OCI-LY7 (cell line): ENCODE measurements at regions not wholly inside any gene's neighbourhood (a gene's known extent, or its start where the extent isn't known, plus 50 kb on each side); places are given as distances from the start of the nearest gene placed in this dataset.

Experiments used
- BruUV-seq: library from RNA; stranded (reverse); fragments of 400-500 nt; replicated peaks from 2 replicates; lab custom pipeline; 2021; lab: Mats Ljungman, UMichigan
- CTCF ChIA-PET: fragments of 300-600 bp; sonication (Branson Sonifier 250); formaldehyde crosslinking; loops from one replicate; lab custom pipeline; 2022; ENCODE audit warnings: antibody characterized with exemption; ENCODE audit not compliant: unreplicated experiment; lab: Charles Lee
- POLR2A ChIA-PET: fragments of 300-600 bp; sonication (Branson Sonifier 250); formaldehyde crosslinking; loops from one replicate; lab custom pipeline; 2022; ENCODE audit warnings: antibody characterized with exemption; lab: Charles Lee
- DNase-seq: peaks from one replicate; pipeline ENCODE4 v3.0.0-alpha.2; 2015; ENCODE audit warnings: low spot score
- H2AFZ ChIP-seq: fragments of 200-600 bp; sonication (generic), shearing (Covaris generic); 2 replicates; pipeline ENCODE4 v1.6.1; 2014; ENCODE audit warnings: mild to moderate bottlenecking, antibody characterized with exemption, low read length, moderate library complexity
- H3K27ac ChIP-seq: fragments of 200-600 bp; sonication (generic); 2 replicates; pipeline ENCODE4 v1.5.1; 2014; ENCODE audit warnings: mixed run types, low read depth, mild to moderate bottlenecking, moderate library complexity, low read length, inconsistent platforms; ENCODE audit not compliant: poor library complexity, severe bottlenecking
- H3K36me3 ChIP-seq: fragments of 200-600 bp; sonication (generic); 2 replicates; pipeline ENCODE4 v1.6.1; 2014; ENCODE audit warnings: mild to moderate bottlenecking, antibody characterized with exemption, low read length, moderate library complexity, mixed read lengths; ENCODE audit not compliant: insufficient read depth
- H3K4me1 ChIP-seq: fragments of 200-600 bp; sonication (generic); 2 replicates; pipeline ENCODE4 v1.5.1; 2014; ENCODE audit warnings: mild to moderate bottlenecking, low read length; ENCODE audit not compliant: insufficient read depth, poor library complexity, severe bottlenecking
- H3K4me2 ChIP-seq: fragments of 200-600 bp; sonication (generic); 2 replicates; pipeline ENCODE4 v1.6.1; 2014; ENCODE audit warnings: mild to moderate bottlenecking, low read length
- H3K4me3 ChIP-seq: fragments of 200-600 bp; sonication (generic); 2 replicates; pipeline ENCODE4 v1.5.1; 2014; ENCODE audit warnings: mild to moderate bottlenecking, low read depth, low read length; ENCODE audit not compliant: poor library complexity, severe bottlenecking
- H3K79me2 ChIP-seq: fragments of 200-600 bp; sonication (generic); 2 replicates; pipeline ENCODE4 v1.6.1; 2016; ENCODE audit warnings: low read depth, mild to moderate bottlenecking, low read length, moderate library complexity, mixed read lengths; ENCODE audit not compliant: insufficient read depth
- H3K9me2 ChIP-seq: fragments of 200-600 bp; sonication (generic); 2 replicates; pipeline ENCODE4 v1.6.1; 2016; ENCODE audit warnings: mild to moderate bottlenecking, low read length, mixed read lengths; ENCODE audit not compliant: insufficient read depth
- H3K9me3 ChIP-seq: fragments of 200-600 bp; sonication (generic); 2 replicates; pipeline ENCODE4 v1.6.1; 2014; ENCODE audit warnings: mild to moderate bottlenecking, mixed run types, low read length, mixed read lengths
- H4K20me1 ChIP-seq: fragments of 200-600 bp; sonication (generic); 2 replicates; pipeline ENCODE4 v1.6.1; 2014; ENCODE audit warnings: mild to moderate bottlenecking, antibody characterized with exemption, low read length, moderate library complexity, mixed read lengths; ENCODE audit not compliant: insufficient read depth
- CTCF ChIP-seq: fragments of 200-600 bp; sonication (generic); conservative IDR thresholded peaks from 2 replicates; pipeline ENCODE4 v1.5.1; 2014; ENCODE audit warnings: mild to moderate bottlenecking, antibody characterized with exemption, low read length, moderate library complexity, mixed read lengths
- EZH2phosphoT487 ChIP-seq: fragments of 200-600 bp; sonication (generic); IDR thresholded peaks from 2 replicates; pipeline ENCODE4 v1.6.1; 2018; ENCODE audit warnings: low read depth, borderline replicate concordance, mild to moderate bottlenecking, mixed run types, antibody characterized with exemption, low read length, moderate library complexity, mixed read lengths
- intact Hi-C: fragments of 100-400 bp; cut with micrococcal nuclease; formaldehyde crosslinking; loops from one replicate; pipeline ENCODE4 v1.10.0; 2022; ENCODE audit not compliant: unreplicated experiment

DNA sequence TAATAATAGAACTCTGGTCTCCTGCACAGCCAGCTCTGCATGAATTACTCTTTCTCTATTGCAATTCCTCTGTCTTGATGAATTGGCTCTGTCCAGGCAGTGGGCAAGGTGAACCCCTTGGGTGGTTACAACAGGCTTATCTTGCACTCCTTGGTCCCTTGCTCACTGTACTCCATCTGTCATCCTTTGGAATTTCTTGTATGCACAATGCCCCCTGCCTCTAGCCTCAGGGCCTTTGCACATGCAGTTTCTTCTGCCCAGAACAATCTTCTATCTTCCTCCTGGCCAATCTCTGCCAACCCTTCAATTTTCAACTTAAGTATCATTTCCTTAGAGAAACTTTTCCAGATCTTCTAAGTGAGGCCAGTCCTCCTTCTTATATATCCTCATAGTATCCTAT, 114.7 kb upstream of the NLRP1 start:
- no peak for DNase-seq
- intact Hi-C loops: no loop called here
- Histone ChIP-seq H3K36me3 (no peaks in the 10 kb centered on the region), H3K27ac (no peak overlapping the region), H4K20me1 (no peaks in the 10 kb centered on the region), H3K9me2 (no peaks in the 10 kb centered on the region), H3K4me1 (no peaks in the 10 kb centered on the region), H3K4me2 (no peak overlapping the region), H3K9me3 (no peaks in the 10 kb centered on the region), H2AFZ (no peak overlapping the region), H3K4me3 (no peak overlapping the region), H3K79me2 (no peaks in the 10 kb centered on the region)
- ChIA-PET CTCF (no interaction called here), POLR2A (no interaction called here)
- TF ChIP-seq EZH2phosphoT487: no peak
- no peak for TF ChIP-seq CTCF
- BruUV-seq: no TSS peak

- Histone ChIP-seq H3K4me2 (no peak overlapping the region), H2AFZ (no peak overlapping the region), H3K9me3 (no peaks in the 10 kb centered on the region), H3K79me2 (no peaks in the 10 kb centered on the region), H4K20me1 (no peaks in the 10 kb centered on the region), H3K4me3 (no peak overlapping the region), H3K4me1 (no peaks in the 10 kb centered on the region), H3K27ac (no peak overlapping the region), H3K9me2 (no peaks in the 10 kb centered on the region), H3K36me3 (no peaks in the 10 kb centered on the region)
- no peak for DNase-seq
- ChIA-PET CTCF (no interaction called here), POLR2A (no interaction called here)
- TF ChIP-seq CTCF (no peak), EZH2phosphoT487 (no peak)
- no TSS peak for BruUV-seq
- intact Hi-C loops: no loop called here
These were observed 115.5 kb upstream of the NLRP1 start for GRCh38 chr17:5699814-5700213.

DNA sequence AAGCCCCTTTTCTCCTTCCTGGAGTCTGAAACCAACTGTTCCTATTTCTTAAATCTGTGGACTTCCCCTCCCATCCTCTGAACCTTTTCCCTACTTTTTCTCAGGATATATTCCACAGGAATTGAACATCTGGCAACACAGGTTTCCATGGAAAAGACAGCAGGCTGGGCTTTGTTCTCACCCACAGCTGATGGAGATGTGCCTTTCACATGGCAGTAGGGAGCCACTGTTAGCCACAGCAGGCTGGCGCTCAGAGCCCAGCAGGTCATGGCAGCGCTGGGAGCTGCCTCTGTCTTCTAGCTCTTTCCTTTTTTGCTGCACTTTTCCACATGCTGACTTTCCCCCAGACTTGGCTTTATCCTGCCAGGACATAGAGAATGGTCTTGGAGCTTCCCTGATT, 116.4 kb upstream of the NLRP1 start:
- no peak overlapping the region for H3K4me3 ChIP-seq
- no peaks in the 10 kb centered on the region for H3K9me2 ChIP-seq
- H3K4me2 ChIP-seq: no peak overlapping the region
- H3K27ac ChIP-seq: no peak overlapping the region
- TF ChIP-seq EZH2phosphoT487 (no peak), CTCF (no peak)
- H3K4me1 ChIP-seq: no peaks in the 10 kb centered on the region
- no peaks in the 10 kb centered on the region for H3K36me3 ChIP-seq
- no peak for DNase-seq
- no peaks in the 10 kb centered on the region for H4K20me1 ChIP-seq
- no peaks in the 10 kb centered on the region for H3K9me3 ChIP-seq
- POLR2A ChIA-PET: interaction anchor here (0.6 kb wide), 1 partner anchor 877 kb away, joined by 3 read pairs; no protein-coding TSS in a partner anchor
- no peak overlapping the region for H2AFZ ChIP-seq
- no TSS peak for BruUV-seq
- CTCF ChIA-PET: no interaction called here
- no peaks in the 10 kb centered on the region for H3K79me2 ChIP-seq
- intact Hi-C loops: no loop called here
